CD4-positive, alpha-beta T cell (primary cell): ENCODE measurements at regions not wholly inside any gene's neighbourhood (a gene's known extent, or its start where the extent isn't known, plus 50 kb on each side); places are given as distances from the start of the nearest gene placed in this dataset.

ENCODE experiments used
- ATAC-seq: fragments of 200-7000 bp; cut with Tn5 transposase; one replicate; pipeline ENCODE4 v1.10.0; 2022; ENCODE audit warnings: mild to moderate bottlenecking; ENCODE audit not compliant: poor library complexity
- CTCF ChIA-PET: fragments of 350-600 bp; sonication (Branson Sonifier 250); formaldehyde crosslinking; loops from one replicate; lab custom pipeline; 2021; ENCODE audit warnings: antibody characterized with exemption, inconsistent platforms; lab: Charles Lee
- POLR2A ChIA-PET: fragments of 350-600 bp; sonication (Branson Sonifier 250); formaldehyde crosslinking; loops from one replicate; lab custom pipeline; 2021; ENCODE audit warnings: antibody characterized with exemption, inconsistent platforms; lab: Charles Lee
- DNase-seq, 14 experiments: peaks; one replicate each; pipeline ENCODE4 v3.0.0-alpha.2; 2013 to 2020; ENCODE audit warnings: mixed read lengths in 2 of 14
- H3K27ac ChIP-seq, 2 donors: one replicate each; pipeline versions ENCODE4 v1.5.1 to v1.7.0; 2013; ENCODE audit warnings: low read length in 2 of 2, low read depth in 1 of 2, mild to moderate bottlenecking in 1 of 2
- H3K27me3 ChIP-seq, 2 experiments: 1 replicate in 1 of 2; 2 replicates in 1 of 2; pipeline versions ENCODE4 v1.6.1 to v1.7.0; 2013; ENCODE audit warnings: low read length in 2 of 2, control low read depth in 1 of 2, mild to moderate bottlenecking in 1 of 2, moderate library complexity in 1 of 2; ENCODE audit not compliant: insufficient read depth in 2 of 2, control insufficient read depth in 1 of 2
- H3K36me3 ChIP-seq: one replicate; pipeline ENCODE4 v1.6.1; 2013; ENCODE audit warnings: low read length, control low read depth; ENCODE audit not compliant: insufficient read depth
- H3K4me1 ChIP-seq: one replicate; pipeline ENCODE4 v1.6.1; 2013; ENCODE audit warnings: low read length, control low read depth; ENCODE audit not compliant: insufficient read depth
- H3K4me3 ChIP-seq: one replicate; pipeline ENCODE4 v1.5.1; 2013; ENCODE audit warnings: mild to moderate bottlenecking, low read length, moderate library complexity
- H3K9me3 ChIP-seq, 2 experiments: 1 replicate in 1 of 2; 2 replicates in 1 of 2; pipeline versions ENCODE4 v1.6.1 to v1.7.0; 2013; ENCODE audit warnings: low read length in 2 of 2, mild to moderate bottlenecking in 2 of 2, control low read depth in 1 of 2, moderate library complexity in 1 of 2; ENCODE audit not compliant: control insufficient read depth in 1 of 2, insufficient read depth in 1 of 2
- H3K27ac Mint-ChIP-seq: one replicate; pipeline ENCODE4 v1.8.0; 2020; ENCODE audit warnings: mixed read lengths
- H3K27me3 Mint-ChIP-seq: one replicate; pipeline ENCODE4 v1.8.0; 2021; ENCODE audit warnings: mixed read lengths
- H3K36me3 Mint-ChIP-seq: one replicate; pipeline ENCODE4 v1.8.0; 2021; ENCODE audit warnings: low read depth, mixed read lengths
- H3K4me1 Mint-ChIP-seq: one replicate; pipeline ENCODE4 v1.8.0; 2021; ENCODE audit warnings: low read depth, mixed read lengths
- H3K4me3 Mint-ChIP-seq: one replicate; pipeline ENCODE4 v1.8.0; 2020; ENCODE audit warnings: mild to moderate bottlenecking, mixed read lengths
- H3K9me3 Mint-ChIP-seq: one replicate; pipeline ENCODE4 v1.8.0; 2020; ENCODE audit warnings: mixed read lengths
- intact Hi-C, 2 experiments: fragments of 100-400 bp; cut with DNase I in 1 of 2; cut with micrococcal nuclease in 1 of 2; formaldehyde crosslinking; loops; one replicate each; pipeline versions ENCODE4 v1.15.1 to v1.9.0; 2023 to 2025; cut with DNase I, micrococcal nuclease
- TF ChIP-seq, protein P1 (sequence below): fragments of 200-600 bp; IDR thresholded peaks from one replicate; pipeline ENCODE4 v1.8.0; 2022; ENCODE audit warnings: antibody characterized with exemption, mild to moderate bottlenecking

DNA sequence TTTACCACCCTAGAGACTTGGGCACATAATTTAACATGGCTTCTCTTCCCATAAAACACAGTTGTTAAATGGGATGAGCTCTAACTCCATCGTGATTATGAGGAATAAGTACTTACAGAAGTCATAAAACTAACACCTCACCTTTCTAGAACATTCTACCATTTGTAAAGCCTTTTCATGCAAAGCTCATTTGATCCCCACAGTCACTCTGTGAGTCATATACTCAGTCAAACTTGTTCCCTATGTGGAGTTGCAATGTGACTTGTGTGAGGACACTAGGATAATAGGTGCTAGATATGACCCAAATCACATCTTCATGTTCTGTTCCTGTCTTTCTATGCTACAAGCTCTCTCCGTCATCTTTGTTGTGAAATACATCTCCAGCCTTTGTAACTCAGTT, 371.7 kb downstream of the WDR11 start:
- no peaks in the 10 kb centered on the region for H3K36me3 ChIP-seq
- TF ChIP-seq, protein P1, sequence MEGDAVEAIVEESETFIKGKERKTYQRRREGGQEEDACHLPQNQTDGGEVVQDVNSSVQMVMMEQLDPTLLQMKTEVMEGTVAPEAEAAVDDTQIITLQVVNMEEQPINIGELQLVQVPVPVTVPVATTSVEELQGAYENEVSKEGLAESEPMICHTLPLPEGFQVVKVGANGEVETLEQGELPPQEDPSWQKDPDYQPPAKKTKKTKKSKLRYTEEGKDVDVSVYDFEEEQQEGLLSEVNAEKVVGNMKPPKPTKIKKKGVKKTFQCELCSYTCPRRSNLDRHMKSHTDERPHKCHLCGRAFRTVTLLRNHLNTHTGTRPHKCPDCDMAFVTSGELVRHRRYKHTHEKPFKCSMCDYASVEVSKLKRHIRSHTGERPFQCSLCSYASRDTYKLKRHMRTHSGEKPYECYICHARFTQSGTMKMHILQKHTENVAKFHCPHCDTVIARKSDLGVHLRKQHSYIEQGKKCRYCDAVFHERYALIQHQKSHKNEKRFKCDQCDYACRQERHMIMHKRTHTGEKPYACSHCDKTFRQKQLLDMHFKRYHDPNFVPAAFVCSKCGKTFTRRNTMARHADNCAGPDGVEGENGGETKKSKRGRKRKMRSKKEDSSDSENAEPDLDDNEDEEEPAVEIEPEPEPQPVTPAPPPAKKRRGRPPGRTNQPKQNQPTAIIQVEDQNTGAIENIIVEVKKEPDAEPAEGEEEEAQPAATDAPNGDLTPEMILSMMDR, result no peak
- H3K9me3 ChIP-seq, result peaks cover 0 to 3% of the 10 kb centered on the region in 2 experiments
- intact Hi-C loops, result no loop called here
- H3K36me3 Mint-ChIP-seq, result no peaks in the 10 kb centered on the region
- no peak overlapping the region for H3K4me3 ChIP-seq
- H3K4me1 ChIP-seq, result no peaks in the 10 kb centered on the region
- no peak overlapping the region for H3K4me3 Mint-ChIP-seq
- CTCF ChIA-PET, result no interaction called here
- H3K27ac ChIP-seq, result no peak overlapping the region
- peaks cover 2% of the 10 kb centered on the region for H3K9me3 Mint-ChIP-seq
- H3K27ac Mint-ChIP-seq, result no peak overlapping the region
- H3K27me3 Mint-ChIP-seq, result no peaks in the 10 kb centered on the region
- H3K4me1 Mint-ChIP-seq, result no peaks in the 10 kb centered on the region
- ATAC-seq, result no peak
- H3K27me3 ChIP-seq, result no peaks in the 10 kb centered on the region
- no peak for DNase-seq
- POLR2A ChIA-PET, result no interaction called here

DNA sequence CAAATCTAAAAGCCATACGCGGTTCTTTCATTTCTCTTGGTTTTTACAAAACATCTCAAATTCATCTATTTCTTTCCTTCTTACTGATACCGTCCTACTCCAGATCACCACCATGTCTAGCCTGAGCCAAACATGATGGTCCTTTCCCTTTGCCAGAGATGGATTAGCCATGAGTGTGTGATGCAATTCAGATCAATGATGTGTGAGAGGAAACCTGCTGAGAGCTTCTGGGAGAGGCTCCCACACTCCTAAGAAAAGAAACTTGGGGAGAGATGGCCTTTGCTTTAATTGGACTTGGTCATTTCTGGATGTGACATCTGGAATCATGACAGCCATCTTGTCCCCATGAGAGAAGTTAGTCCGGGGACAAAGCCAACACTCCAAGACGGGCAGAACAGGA, 367.2 kb downstream of the FGFR2 start:
- no peaks in the 10 kb centered on the region for H3K36me3 Mint-ChIP-seq
- no peak overlapping the region for H3K4me3 Mint-ChIP-seq
- H3K27ac Mint-ChIP-seq, result no peak overlapping the region
- Histone ChIP-seq H3K36me3 (no peaks in the 10 kb centered on the region), H3K4me3 (no peak overlapping the region), H3K9me3 (peaks cover 4 to 15% of the 10 kb centered on the region in 2 experiments), H3K27me3 (no peaks in the 10 kb centered on the region), H3K4me1 (no peaks in the 10 kb centered on the region), H3K27ac (no peak overlapping the region)
- H3K9me3 Mint-ChIP-seq, result peaks cover 10% of the 10 kb centered on the region
- intact Hi-C loops, result no loop called here
- ChIA-PET CTCF (no interaction called here), POLR2A (no interaction called here)
- TF ChIP-seq, protein P1, result no peak
- H3K4me1 Mint-ChIP-seq, result no peaks in the 10 kb centered on the region
- no peaks in the 10 kb centered on the region for H3K27me3 Mint-ChIP-seq
- ATAC-seq, result no peak
- DNase-seq, result no peak

DNA sequence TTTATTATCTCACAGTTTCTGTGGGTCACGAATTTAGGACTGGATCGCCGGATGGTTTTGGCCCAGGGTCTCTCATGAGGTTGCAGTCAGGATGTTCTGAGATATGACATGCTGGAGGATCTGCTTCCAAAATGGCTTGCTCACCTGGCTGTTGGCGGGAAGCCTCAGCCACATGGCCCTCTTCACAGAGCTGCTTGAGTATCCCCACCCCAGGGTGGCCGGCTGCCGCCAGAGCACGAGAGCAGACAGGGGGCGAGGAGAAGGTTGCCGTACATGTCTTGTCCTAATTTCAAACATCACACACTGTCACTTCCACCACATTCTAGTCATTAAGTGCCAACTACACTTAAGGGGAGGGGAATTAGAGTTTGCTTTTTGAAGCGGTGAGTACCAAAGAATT, 365.8 kb downstream of the FGFR2 start:
- Mint-ChIP-seq H3K27me3 (no peaks in the 10 kb centered on the region), H3K36me3 (no peaks in the 10 kb centered on the region), H3K4me1 (no peaks in the 10 kb centered on the region), H3K27ac (no peak overlapping the region), H3K4me3 (no peak overlapping the region), H3K9me3 (peaks cover 13% of the 10 kb centered on the region)
- Histone ChIP-seq H3K27me3 (no peaks in the 10 kb centered on the region), H3K9me3 (peaks cover 14 to 19% of the 10 kb centered on the region in 2 experiments), H3K4me3 (no peak overlapping the region), H3K27ac (no peak overlapping the region), H3K4me1 (no peaks in the 10 kb centered on the region), H3K36me3 (no peaks in the 10 kb centered on the region)
- ATAC-seq (no peak), DNase-seq (no peak)
- ChIA-PET CTCF (no interaction called here), POLR2A (no interaction called here)
- intact Hi-C loops, result no loop called here
- TF ChIP-seq, protein P1, result no peak
